ENCODE measurements at regions not wholly inside any gene's neighbourhood (a gene's known extent, or its start where the extent isn't known, plus 50 kb on each side); places are given as distances from the start of the nearest gene placed in this dataset.

DNA sequence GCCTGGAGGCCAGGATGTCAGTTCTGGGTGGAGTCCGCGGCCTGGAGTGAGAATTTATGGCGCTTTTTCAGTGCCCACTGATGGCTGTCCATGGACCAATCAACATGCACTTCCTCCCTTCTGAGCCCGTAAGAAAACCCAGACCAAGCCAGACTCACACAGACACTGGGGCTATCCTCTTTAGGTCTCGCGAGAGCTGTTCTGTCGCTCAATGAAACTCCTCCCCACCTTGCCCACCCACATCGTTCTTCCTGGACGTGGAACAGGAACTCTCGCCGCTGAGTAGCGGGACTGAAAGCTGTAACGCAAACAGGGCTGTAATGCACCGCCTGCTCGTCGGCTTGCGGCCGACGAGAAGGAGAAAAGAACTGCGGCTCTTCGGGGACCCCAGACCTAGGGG, 833.0 kb upstream of the CADM2 start:
- no peak overlapping the region for H3K4me3 Mint-ChIP-seq
- H3K27me3 Mint-ChIP-seq, result no peaks in the 10 kb centered on the region
- H3K27ac Mint-ChIP-seq, result no peak overlapping the region
- no peak for DNase-seq
- H3K9me3 Mint-ChIP-seq, result peaks cover 13% of the 10 kb centered on the region
- H3K4me1 Mint-ChIP-seq, result no peaks in the 10 kb centered on the region
- H3K36me3 Mint-ChIP-seq (ENCODE audit: low read depth), result no peaks in the 10 kb centered on the region
- intact Hi-C loops (cut with micrococcal nuclease), result no loop called here

DNA sequence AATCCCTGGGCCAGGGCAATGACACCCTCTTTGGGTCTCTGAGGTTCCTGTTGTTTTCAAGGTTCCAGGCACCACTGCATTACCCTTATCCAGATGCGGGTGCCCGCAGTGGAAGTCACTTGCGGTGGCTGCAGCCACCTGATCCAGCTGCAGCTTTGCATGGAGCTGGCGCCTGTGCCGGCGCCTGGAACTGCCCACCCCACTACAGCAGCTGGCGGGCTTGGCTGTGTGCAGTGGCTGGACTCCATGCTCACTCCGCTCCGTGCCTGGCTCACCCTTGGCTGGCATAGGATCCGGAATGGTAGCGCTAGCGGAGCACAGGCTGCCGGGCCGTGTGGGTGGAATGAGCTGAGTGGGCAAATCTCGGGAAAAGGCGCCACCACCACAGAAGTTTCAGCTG, 832.6 kb upstream of the CADM2 start:
- H3K4me1 Mint-ChIP-seq, result no peaks in the 10 kb centered on the region
- peaks cover 13% of the 10 kb centered on the region for H3K9me3 Mint-ChIP-seq
- H3K27me3 Mint-ChIP-seq, result no peaks in the 10 kb centered on the region
- intact Hi-C loops (cut with micrococcal nuclease), result no loop called here
- DNase-seq, result no peak
- no peak overlapping the region for H3K4me3 Mint-ChIP-seq
- no peaks in the 10 kb centered on the region for H3K36me3 Mint-ChIP-seq (ENCODE audit: low read depth)
- H3K27ac Mint-ChIP-seq, result no peak overlapping the region

DNA sequence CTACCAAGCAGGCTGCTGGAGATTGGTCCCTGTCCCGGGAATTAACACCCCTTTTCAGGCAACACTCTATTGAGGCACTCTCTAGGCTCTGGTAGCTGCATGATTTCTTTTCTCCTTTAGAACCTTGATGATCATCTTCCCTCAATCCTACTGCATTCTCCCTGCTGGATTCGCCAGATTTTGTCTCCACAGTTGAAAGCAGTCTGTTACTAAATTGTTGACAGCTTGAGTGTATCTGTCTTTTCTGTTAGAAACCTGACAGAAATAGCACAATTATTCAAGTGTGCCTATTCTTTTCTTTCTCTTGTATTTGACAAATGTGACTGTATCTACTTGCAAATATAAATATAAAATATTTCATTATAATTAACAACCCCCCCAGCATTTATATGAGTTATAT, 830.8 kb upstream of the CADM2 start:
- H3K27me3 Mint-ChIP-seq, result no peaks in the 10 kb centered on the region

DNA sequence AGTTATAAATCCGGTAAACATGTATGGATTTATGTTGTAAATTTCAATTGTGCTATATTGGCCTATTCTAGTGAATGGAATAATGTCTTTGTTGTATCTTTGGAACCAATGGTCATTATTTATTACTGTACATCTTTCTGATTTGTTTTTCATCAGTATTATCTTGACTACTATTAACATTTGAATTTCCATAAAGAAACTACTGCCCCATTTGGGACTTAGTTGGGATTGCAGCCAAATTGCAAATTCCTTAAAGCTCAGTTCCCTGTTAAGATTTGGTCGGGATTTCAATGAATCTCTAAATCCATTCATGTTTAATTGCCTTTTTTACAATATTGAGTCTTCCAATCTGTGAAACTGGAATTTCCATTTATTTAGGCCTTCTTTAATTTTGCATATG, 822.4 kb upstream of the CADM2 start:
- intact Hi-C loops (cut with micrococcal nuclease), result no loop called here
- H3K4me1 Mint-ChIP-seq, result no peaks in the 10 kb centered on the region
- H3K27me3 Mint-ChIP-seq, result no peaks in the 10 kb centered on the region
- H3K9me3 Mint-ChIP-seq, result peaks cover 3% of the 10 kb centered on the region
- DNase-seq, result no peak
- no peaks in the 10 kb centered on the region for H3K36me3 Mint-ChIP-seq (ENCODE audit: low read depth)
- H3K27ac Mint-ChIP-seq, result no peak overlapping the region
- no peak overlapping the region for H3K4me3 Mint-ChIP-seq

More for the DNA sequence above, 830.8 kb upstream of the CADM2 start:
- intact Hi-C loops (cut with micrococcal nuclease), result no loop called here
- no peak overlapping the region for H3K27ac Mint-ChIP-seq
- H3K4me3 Mint-ChIP-seq, result no peak overlapping the region
- H3K9me3 Mint-ChIP-seq, result peaks cover 10% of the 10 kb centered on the region
- H3K36me3 Mint-ChIP-seq (ENCODE audit: low read depth), result no peaks in the 10 kb centered on the region
- DNase-seq, result no peak
- no peaks in the 10 kb centered on the region for H3K4me1 Mint-ChIP-seq

DNA sequence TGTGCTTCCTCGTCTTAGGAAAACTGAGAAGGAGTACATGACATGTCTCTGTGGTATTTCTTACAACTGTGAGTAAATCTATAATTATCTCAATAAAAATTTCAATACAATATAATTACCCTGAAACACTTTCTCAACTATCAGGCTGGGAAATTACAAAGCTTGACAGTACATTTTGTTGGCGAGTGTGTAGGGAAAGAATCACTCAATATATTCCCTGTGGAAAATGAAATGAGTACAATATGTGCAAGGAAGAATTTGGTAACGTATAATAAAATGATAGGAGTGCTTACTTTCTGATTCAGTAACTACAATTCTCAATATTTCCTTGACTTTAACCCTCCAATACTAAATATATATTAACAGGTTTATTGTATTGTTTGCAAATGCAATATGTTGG, 818.2 kb upstream of the CADM2 start:
- Mint-ChIP-seq H3K27me3 (no peaks in the 10 kb centered on the region), H3K4me1 (no peaks in the 10 kb centered on the region), H3K4me3 (no peak overlapping the region), H3K27ac (no peak overlapping the region), H3K9me3 (peaks cover 3% of the 10 kb centered on the region), H3K36me3 (ENCODE audit: low read depth) (no peaks in the 10 kb centered on the region)
- no peak for DNase-seq
- intact Hi-C loops (cut with micrococcal nuclease), result no loop called here

- no peak for DNase-seq
- Mint-ChIP-seq H3K36me3 (ENCODE audit: low read depth) (no peaks in the 10 kb centered on the region), H3K27me3 (no peaks in the 10 kb centered on the region), H3K4me1 (no peaks in the 10 kb centered on the region), H3K4me3 (no peak overlapping the region), H3K27ac (no peak overlapping the region), H3K9me3 (peaks cover 3% of the 10 kb centered on the region)
- intact Hi-C loops (cut with micrococcal nuclease), result no loop called here
Observed at GRCh38 chr3:84141571-84141970, 817.2 kb upstream of the CADM2 start.

DNA sequence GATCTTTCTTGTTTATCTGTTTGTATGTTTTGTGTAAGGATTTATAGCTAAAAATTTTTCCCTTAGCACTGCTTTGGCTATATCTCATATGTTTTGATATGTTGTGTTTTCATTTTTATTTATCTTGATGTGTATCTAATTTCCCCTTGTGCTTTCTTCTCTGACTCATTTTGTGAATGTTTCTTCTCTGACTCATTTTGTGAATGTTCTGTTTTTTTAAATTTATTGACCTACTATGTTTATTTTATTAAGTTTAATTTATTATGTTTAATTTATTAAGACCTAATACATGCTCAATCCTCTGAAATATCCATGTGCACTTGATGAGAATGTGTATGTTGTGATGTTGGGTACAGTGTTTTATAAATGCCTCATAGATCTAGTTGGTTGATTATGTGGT, 793.5 kb upstream of the CADM2 start:
- intact Hi-C loops (cut with micrococcal nuclease), result no loop called here
- Mint-ChIP-seq H3K4me3 (no peak overlapping the region), H3K9me3 (peaks cover 15% of the 10 kb centered on the region)

GRCh38 chr3:84175449-84175848, 783.3 kb upstream of the CADM2 start:
- Mint-ChIP-seq H3K27ac (no peak overlapping the region), H3K9me3 (peaks cover 8% of the 10 kb centered on the region), H3K4me1 (no peaks in the 10 kb centered on the region), H3K4me3 (no peak overlapping the region), H3K27me3 (no peaks in the 10 kb centered on the region), H3K36me3 (ENCODE audit: low read depth) (no peaks in the 10 kb centered on the region)
- DNase-seq, result no peak
- intact Hi-C loops (cut with micrococcal nuclease), result no loop called here

More for the DNA sequence above, 793.5 kb upstream of the CADM2 start:
- Mint-ChIP-seq H3K27me3 (no peaks in the 10 kb centered on the region), H3K36me3 (ENCODE audit: low read depth) (no peaks in the 10 kb centered on the region), H3K27ac (no peak overlapping the region), H3K4me1 (no peaks in the 10 kb centered on the region)
- no peak for DNase-seq

GRCh38 chr3:84184937-84185336, 773.9 kb upstream of the CADM2 start:
- H3K4me3 Mint-ChIP-seq, result no peak overlapping the region
- no peaks in the 10 kb centered on the region for H3K36me3 Mint-ChIP-seq (ENCODE audit: low read depth)
- intact Hi-C loops (cut with micrococcal nuclease), result no loop called here
- H3K27ac Mint-ChIP-seq, result no peak overlapping the region
- DNase-seq, result no peak
- H3K27me3 Mint-ChIP-seq, result no peaks in the 10 kb centered on the region
- no peaks in the 10 kb centered on the region for H3K9me3 Mint-ChIP-seq
- H3K4me1 Mint-ChIP-seq, result no peaks in the 10 kb centered on the region

- intact Hi-C loops (cut with micrococcal nuclease), result no loop called here
- no peaks in the 10 kb centered on the region for H3K27me3 Mint-ChIP-seq
- H3K36me3 Mint-ChIP-seq (ENCODE audit: low read depth), result no peaks in the 10 kb centered on the region
- no peaks in the 10 kb centered on the region for H3K4me1 Mint-ChIP-seq
- H3K9me3 Mint-ChIP-seq, result peaks cover 9% of the 10 kb centered on the region
- DNase-seq, result no peak
- H3K27ac Mint-ChIP-seq, result no peak overlapping the region
- no peak overlapping the region for H3K4me3 Mint-ChIP-seq
Observed at GRCh38 chr3:84194029-84194428, 764.8 kb upstream of the CADM2 start.

DNA sequence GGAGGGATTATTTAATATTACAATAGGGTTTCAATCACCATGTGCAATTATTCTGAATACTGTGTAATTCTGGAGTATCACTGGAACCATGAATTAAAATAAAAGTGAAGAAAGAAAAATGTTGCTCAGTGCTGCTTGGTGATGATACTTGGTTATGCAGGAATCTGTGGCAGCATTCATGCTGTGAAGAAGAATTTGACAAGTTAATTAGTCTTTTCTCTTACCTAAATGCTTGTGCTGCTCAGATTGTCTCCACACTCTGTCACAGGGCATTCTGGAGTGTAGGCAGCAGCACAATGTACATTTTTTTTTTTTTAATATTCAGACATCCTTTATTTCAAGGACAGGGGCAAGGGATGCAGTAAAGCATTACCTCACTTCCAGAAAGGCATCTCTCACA, 749.3 kb upstream of the CADM2 start:
- H3K27me3 Mint-ChIP-seq, result no peaks in the 10 kb centered on the region
- no peak overlapping the region for H3K4me3 Mint-ChIP-seq
- H3K27ac Mint-ChIP-seq, result no peak overlapping the region
- no peak for DNase-seq
- peaks cover 13% of the 10 kb centered on the region for H3K9me3 Mint-ChIP-seq
- no peaks in the 10 kb centered on the region for H3K36me3 Mint-ChIP-seq (ENCODE audit: low read depth)
- H3K4me1 Mint-ChIP-seq, result no peaks in the 10 kb centered on the region
- intact Hi-C loops (cut with micrococcal nuclease), result no loop called here

DNA sequence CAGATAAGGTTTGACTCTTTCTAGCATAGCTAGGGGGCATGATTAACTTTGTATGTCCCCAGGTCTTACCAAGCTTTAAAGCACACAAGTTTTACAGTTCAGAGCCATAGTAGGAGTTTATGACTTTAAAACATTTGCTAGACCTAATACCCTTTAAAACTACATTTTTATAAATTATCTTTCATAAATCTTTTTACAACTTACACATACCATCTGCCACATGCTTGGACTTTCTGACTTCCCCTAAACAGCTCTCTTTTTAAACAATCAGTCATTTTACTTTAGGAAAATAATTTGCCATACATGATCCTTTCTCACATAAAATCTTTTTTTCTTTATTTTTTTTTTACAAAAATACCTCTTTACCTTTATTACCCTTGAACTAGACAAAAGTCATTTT, 735.3 kb upstream of the CADM2 start:
- Mint-ChIP-seq H3K27me3 (no peaks in the 10 kb centered on the region), H3K27ac (no peak overlapping the region), H3K4me1 (no peaks in the 10 kb centered on the region), H3K9me3 (peaks cover 22% of the 10 kb centered on the region), H3K36me3 (ENCODE audit: low read depth) (no peaks in the 10 kb centered on the region), H3K4me3 (no peak overlapping the region)
- DNase-seq, result no peak
- intact Hi-C loops (cut with micrococcal nuclease), result no loop called here

DNA sequence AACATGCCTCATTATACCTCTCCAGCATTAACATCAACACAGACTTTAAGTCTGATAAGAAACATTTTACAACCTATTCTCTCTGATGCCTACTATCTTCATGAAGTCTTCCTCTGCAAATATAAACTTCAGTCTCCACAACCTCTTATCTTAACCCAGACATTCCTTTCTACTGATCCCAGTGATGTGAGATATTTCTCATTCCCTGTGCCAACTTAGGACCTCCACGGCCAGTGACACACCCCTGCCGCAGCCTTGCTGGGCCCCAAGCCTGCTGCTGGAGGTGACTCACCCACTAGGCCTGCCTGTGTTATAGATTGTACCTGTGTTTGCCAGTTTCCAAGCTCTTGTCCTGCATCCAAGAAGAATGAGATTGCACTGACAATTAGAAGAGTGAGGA, 734.5 kb upstream of the CADM2 start:
- H3K9me3 Mint-ChIP-seq, result peaks cover 22% of the 10 kb centered on the region
- no peak overlapping the region for H3K4me3 Mint-ChIP-seq
- H3K36me3 Mint-ChIP-seq (ENCODE audit: low read depth), result no peaks in the 10 kb centered on the region
- intact Hi-C loops (cut with micrococcal nuclease), result no loop called here
- no peaks in the 10 kb centered on the region for H3K27me3 Mint-ChIP-seq
- H3K27ac Mint-ChIP-seq, result no peak overlapping the region
- H3K4me1 Mint-ChIP-seq, result no peaks in the 10 kb centered on the region
- DNase-seq, result no peak

- Mint-ChIP-seq H3K4me1 (no peaks in the 10 kb centered on the region), H3K9me3 (no peaks in the 10 kb centered on the region), H3K27me3 (no peaks in the 10 kb centered on the region), H3K4me3 (no peak overlapping the region), H3K36me3 (ENCODE audit: low read depth) (no peaks in the 10 kb centered on the region), H3K27ac (no peak overlapping the region)
- DNase-seq, result no peak
- intact Hi-C loops (cut with micrococcal nuclease), result no loop called here
Observed at GRCh38 chr3:84236261-84236660, 722.5 kb upstream of the CADM2 start.

DNA sequence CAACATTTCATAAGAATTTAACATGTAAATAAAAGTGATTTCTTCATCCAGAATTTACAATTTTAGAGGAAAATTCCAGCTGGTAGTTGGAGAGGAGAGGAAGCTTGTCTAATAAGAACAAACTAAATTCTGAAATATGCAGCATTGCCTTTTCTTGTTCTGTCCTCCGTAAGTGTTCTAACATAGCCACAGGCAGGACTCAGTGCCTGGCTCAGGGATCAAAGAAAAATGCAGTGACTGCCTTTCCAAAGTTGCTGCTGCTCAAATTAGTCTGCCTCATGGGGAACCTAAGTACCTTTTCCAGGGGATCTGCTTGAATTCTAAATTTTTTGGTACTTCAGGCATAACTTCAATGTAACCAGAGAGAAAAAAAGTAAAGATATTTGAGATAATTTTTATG, 713.0 kb upstream of the CADM2 start:
- Mint-ChIP-seq H3K4me3 (no peak overlapping the region), H3K36me3 (ENCODE audit: low read depth) (no peaks in the 10 kb centered on the region), H3K9me3 (peaks cover 7% of the 10 kb centered on the region), H3K27me3 (no peaks in the 10 kb centered on the region), H3K4me1 (no peaks in the 10 kb centered on the region), H3K27ac (no peak overlapping the region)
- intact Hi-C loops (cut with micrococcal nuclease), result no loop called here
- no peak for DNase-seq

Measured in activated CD4-positive, alpha-beta T cell treated with anti-CD3 and anti-CD28 coated beads, Interleukin-2, amount 10 ng/mL, durations not matched to agents 24 days and 14 days (primary cell).